Caco-2 (cell line): ENCODE measurements at regions not wholly inside any gene's neighbourhood (a gene's known extent, or its start where the extent isn't known, plus 50 kb on each side); places are given as distances from the start of the nearest gene placed in this dataset.

Experiments
- BruUV-seq: library from RNA; stranded (reverse); fragments of 400-500 nt; replicated peaks from 2 replicates; lab custom pipeline; 2021; lab: Mats Ljungman, UMichigan
- CTCF ChIA-PET: fragments of 300-600 bp; sonication (Branson Sonifier 250); formaldehyde crosslinking; loops from one replicate; lab custom pipeline; 2022; ENCODE audit warnings: antibody characterized with exemption; lab: Charles Lee
- POLR2A ChIA-PET: fragments of 300-600 bp; sonication (Branson Sonifier 250); formaldehyde crosslinking; loops from one replicate; lab custom pipeline; 2022; ENCODE audit warnings: antibody characterized with exemption; lab: Charles Lee
- DNase-seq, 2 experiments: peaks; one replicate each; pipeline versions ENCODE4 v3.0.0 to v3.0.0-alpha.2; 2020 to 2022
- H3K27me3 ChIP-seq: replicated peaks from 2 replicates; pipeline ENCODE4 v1.6.0; 2011; ENCODE audit warnings: low read length; ENCODE audit not compliant: control insufficient read depth, insufficient read depth
- H3K36me3 ChIP-seq: 2 replicates; pipeline ENCODE4 v1.5.1; 2011; ENCODE audit warnings: low read length; ENCODE audit not compliant: control insufficient read depth, insufficient read depth
- H3K4me1 ChIP-seq: fragments of 250-450 bp; sonication (Bioruptor Pico); 2 replicates; pipeline ENCODE4 v1.5.1; 2020; ENCODE audit warnings: mild to moderate bottlenecking
- H3K4me3 ChIP-seq: 2 replicates; pipeline ENCODE4 v1.5.1; 2011; ENCODE audit warnings: low read depth, mild to moderate bottlenecking, control low read depth, low read length
- H3K9me3 ChIP-seq: fragments of 250-450 bp; sonication (Bioruptor Pico); 2 replicates; pipeline ENCODE4 v1.5.1; 2020; ENCODE audit warnings: mild to moderate bottlenecking, moderate library complexity
- H3K27ac Mint-ChIP-seq: one replicate; pipeline ENCODE4 v1.8.0; 2022; ENCODE audit warnings: mixed read lengths; ENCODE audit not compliant: unreplicated experiment
- H3K27me3 Mint-ChIP-seq: one replicate; pipeline ENCODE4 v1.8.0; 2022; ENCODE audit warnings: mixed read lengths; ENCODE audit not compliant: insufficient read depth, unreplicated experiment
- H3K36me3 Mint-ChIP-seq: one replicate; pipeline ENCODE4 v1.8.0; 2022; ENCODE audit warnings: mild to moderate bottlenecking, mixed read lengths; ENCODE audit not compliant: insufficient read depth, unreplicated experiment
- H3K4me1 Mint-ChIP-seq: one replicate; pipeline ENCODE4 v1.8.0; 2022; ENCODE audit warnings: low read depth, mixed read lengths; ENCODE audit not compliant: unreplicated experiment
- H3K4me3 Mint-ChIP-seq: one replicate; pipeline ENCODE4 v1.8.0; 2022; ENCODE audit warnings: mild to moderate bottlenecking, moderate library complexity, mixed read lengths; ENCODE audit not compliant: unreplicated experiment
- H3K9me3 Mint-ChIP-seq: one replicate; pipeline ENCODE4 v1.8.0; 2022; ENCODE audit warnings: mixed read lengths; ENCODE audit not compliant: unreplicated experiment
- CTCF ChIP-seq, 2 experiments: fragments of 200-600 bp in 1 of 2; IDR thresholded peaks; 1 replicate in 1 of 2; 2 replicates in 1 of 2; pipeline versions ENCODE4 v1.5.1 to v1.8.0; 2011 to 2022; ENCODE audit warnings: antibody characterized with exemption in 1 of 2, control low read depth in 1 of 2, inconsistent platforms in 1 of 2, low read depth in 1 of 2, low read length in 1 of 2, mild to moderate bottlenecking in 1 of 2, moderate library complexity in 1 of 2; ENCODE audit not compliant: insufficient read depth in 1 of 2, severe bottlenecking in 1 of 2, unreplicated experiment in 1 of 2
- intact Hi-C: fragments of 100-400 bp; cut with micrococcal nuclease; formaldehyde crosslinking; loops from one replicate; pipeline ENCODE4 v1.10.0; 2022; ENCODE audit not compliant: unreplicated experiment

GRCh38 chr9:78676009-78676408, 379.1 kb downstream of the PSAT1 start:
- H3K4me1 Mint-ChIP-seq, result no peaks in the 10 kb centered on the region
- DNase-seq, result no peak
- TF ChIP-seq CTCF (IDR thresholded peaks at IDR 0.05; ENCODE audit: insufficient read depth in 1 of 2, low read depth in 1 of 2, low read length in 1 of 2, severe bottlenecking in 1 of 2, unreplicated experiment in 1 of 2), result no peak
- H3K36me3 ChIP-seq, result no peaks in the 10 kb centered on the region
- BruUV-seq, result no TSS peak
- H3K27me3 ChIP-seq, result no peaks in the 10 kb centered on the region
- H3K9me3 Mint-ChIP-seq, result no peaks in the 10 kb centered on the region
- no peaks in the 10 kb centered on the region for H3K27me3 Mint-ChIP-seq
- ChIA-PET CTCF (no interaction called here), POLR2A (no interaction called here)
- H3K9me3 ChIP-seq, result no peaks in the 10 kb centered on the region
- intact Hi-C loops, result no loop called here
- no peak overlapping the region for H3K27ac Mint-ChIP-seq
- no peak overlapping the region for H3K4me3 ChIP-seq
- no peaks in the 10 kb centered on the region for H3K36me3 Mint-ChIP-seq
- no peak overlapping the region for H3K4me3 Mint-ChIP-seq
- no peaks in the 10 kb centered on the region for H3K4me1 ChIP-seq

GRCh38 chr9:78676623-78677022, 379.7 kb downstream of the PSAT1 start:
- no peaks in the 10 kb centered on the region for H3K4me1 ChIP-seq
- no peaks in the 10 kb centered on the region for H3K9me3 Mint-ChIP-seq
- no peak overlapping the region for H3K4me3 ChIP-seq
- no peaks in the 10 kb centered on the region for H3K36me3 ChIP-seq
- no peak for DNase-seq
- ChIA-PET CTCF (no interaction called here), POLR2A (no interaction called here)
- no peaks in the 10 kb centered on the region for H3K27me3 Mint-ChIP-seq
- H3K36me3 Mint-ChIP-seq, result no peaks in the 10 kb centered on the region
- no peaks in the 10 kb centered on the region for H3K4me1 Mint-ChIP-seq
- H3K27me3 ChIP-seq, result no peaks in the 10 kb centered on the region
- intact Hi-C loops, result no loop called here
- no peak overlapping the region for H3K27ac Mint-ChIP-seq
- TF ChIP-seq CTCF (IDR thresholded peaks at IDR 0.05; ENCODE audit: insufficient read depth in 1 of 2, low read depth in 1 of 2, low read length in 1 of 2, severe bottlenecking in 1 of 2, unreplicated experiment in 1 of 2), result no peak
- H3K9me3 ChIP-seq, result no peaks in the 10 kb centered on the region
- H3K4me3 Mint-ChIP-seq, result no peak overlapping the region
- no TSS peak for BruUV-seq

GRCh38 chr9:78677326-78677725, 380.4 kb downstream of the PSAT1 start:
- no peak overlapping the region for H3K27ac Mint-ChIP-seq
- no peaks in the 10 kb centered on the region for H3K4me1 Mint-ChIP-seq
- DNase-seq, result no peak
- Histone ChIP-seq H3K27me3 (no peaks in the 10 kb centered on the region), H3K36me3 (no peaks in the 10 kb centered on the region), H3K9me3 (no peaks in the 10 kb centered on the region), H3K4me3 (no peak overlapping the region), H3K4me1 (no peaks in the 10 kb centered on the region)
- BruUV-seq, result no TSS peak
- no peak for TF ChIP-seq CTCF (IDR thresholded peaks at IDR 0.05; ENCODE audit: insufficient read depth in 1 of 2, low read depth in 1 of 2, low read length in 1 of 2, severe bottlenecking in 1 of 2, unreplicated experiment in 1 of 2)
- no peaks in the 10 kb centered on the region for H3K27me3 Mint-ChIP-seq
- H3K4me3 Mint-ChIP-seq, result no peak overlapping the region
- ChIA-PET CTCF (no interaction called here), POLR2A (no interaction called here)
- intact Hi-C loops, result no loop called here
- H3K36me3 Mint-ChIP-seq, result no peaks in the 10 kb centered on the region
- no peaks in the 10 kb centered on the region for H3K9me3 Mint-ChIP-seq
